Activated CD8-positive, alpha-beta T cell treated with anti-CD3 and anti-CD28 coated beads for 36 hours (primary cell): ENCODE measurements at regions not wholly inside any gene's neighbourhood (a gene's known extent, or its start where the extent isn't known, plus 50 kb on each side); places are given as distances from the start of the nearest gene placed in this dataset.
"Not testable (repeated sequence)": the region's sequence is repeated elsewhere in the genome, so short reads cannot be mapped to it uniquely, and the experiment has no call there.

Experiments
- ATAC-seq: fragments of 200-7000 bp; cut with Tn5 transposase; one replicate; pipeline ENCODE4 v1.10.0; 2021; ENCODE audit warnings: mild to moderate bottlenecking, moderate library complexity
- CTCF ChIA-PET: fragments of 350-600 bp; sonication (Branson Sonifier 250); formaldehyde crosslinking; loops from one replicate; lab custom pipeline; 2021; ENCODE audit warnings: antibody characterized with exemption; lab: Charles Lee
- POLR2A ChIA-PET: fragments of 350-600 bp; sonication (Branson Sonifier 250); formaldehyde crosslinking; loops from one replicate; lab custom pipeline; 2021; ENCODE audit warnings: antibody characterized with exemption; lab: Charles Lee
- DNase-seq: peaks from one replicate; pipeline ENCODE4 v3.0.0-alpha.2; 2020
- H3K27ac Mint-ChIP-seq: one replicate; pipeline ENCODE4 v1.8.0; 2021; ENCODE audit warnings: mild to moderate bottlenecking, mixed read lengths
- H3K27me3 Mint-ChIP-seq: one replicate; pipeline ENCODE4 v1.8.0; 2021; ENCODE audit warnings: mixed read lengths
- H3K36me3 Mint-ChIP-seq: one replicate; pipeline ENCODE4 v1.8.0; 2021; ENCODE audit warnings: low read depth, mixed read lengths
- H3K4me1 Mint-ChIP-seq: one replicate; pipeline ENCODE4 v1.8.0; 2021; ENCODE audit warnings: low read depth, mixed read lengths
- H3K4me3 Mint-ChIP-seq: one replicate; pipeline ENCODE4 v1.8.0; 2021; ENCODE audit warnings: mild to moderate bottlenecking, moderate library complexity, mixed read lengths
- H3K9me3 Mint-ChIP-seq: one replicate; pipeline ENCODE4 v1.8.0; 2021; ENCODE audit warnings: mixed read lengths
- CTCF ChIP-seq: fragments of 200-600 bp; IDR thresholded peaks from one replicate; pipeline ENCODE4 v1.8.0; 2022; ENCODE audit warnings: antibody characterized with exemption, mild to moderate bottlenecking
- intact Hi-C: fragments of 100-400 bp; cut with micrococcal nuclease; formaldehyde crosslinking; loops from one replicate; pipeline ENCODE4 v1.10.0; 2022

- intact Hi-C loops, result loop anchor here (5.0 kb wide), 1 partner anchor 331 kb away; no protein-coding TSS in a partner anchor
- Mint-ChIP-seq H3K9me3 (no peaks in the 10 kb centered on the region), H3K27me3 (peaks cover 16% of the 10 kb centered on the region), H3K36me3 (no peaks in the 10 kb centered on the region), H3K4me1 (peaks cover 8% of the 10 kb centered on the region), H3K4me3 (no peak overlapping the region), H3K27ac (no peak overlapping the region)
- CTCF ChIA-PET, result no interaction called here
- TF ChIP-seq CTCF, result no peak
- ATAC-seq (peak; percentile 32), DNase-seq (no peak)
- POLR2A ChIA-PET, result no interaction called here
Measured at GRCh38 chr12:131311764-131312163, 358.1 kb downstream of the ADGRD1 start.

GRCh38 chr12:131312382-131312781 lies 358.7 kb downstream of the ADGRD1 start:
- CTCF ChIA-PET, H3K36me3 Mint-ChIP-seq, H3K4me3 Mint-ChIP-seq, POLR2A ChIA-PET, DNase-seq, H3K4me1 Mint-ChIP-seq, ATAC-seq, H3K27ac Mint-ChIP-seq, H3K9me3 Mint-ChIP-seq: not testable (repeated sequence)
- peaks cover 16% of the 10 kb centered on the region for H3K27me3 Mint-ChIP-seq
- intact Hi-C loops, result loop anchor here (5.0 kb wide), 1 partner anchor 330 kb away; no protein-coding TSS in a partner anchor

GRCh38 chr12:131312793-131313545 lies 359.3 kb downstream of the ADGRD1 start:
- ChIA-PET CTCF (no interaction called here), POLR2A (no interaction called here)
- DNase-seq, result no peak
- Mint-ChIP-seq H3K9me3 (peaks cover 3% of the 10 kb centered on the region), H3K27me3 (peaks cover 18% of the 10 kb centered on the region), H3K4me1 (peaks cover 8% of the 10 kb centered on the region), H3K27ac (no peak overlapping the region), H3K4me3 (no peak overlapping the region), H3K36me3 (no peaks in the 10 kb centered on the region)
- intact Hi-C loops, result loop anchor here (5.0 kb wide), 1 partner anchor 329 kb away; no protein-coding TSS in a partner anchor
- no peak for ATAC-seq
- no peak for TF ChIP-seq CTCF

- no peak for TF ChIP-seq CTCF
- peaks cover 8% of the 10 kb centered on the region for H3K4me1 Mint-ChIP-seq
- peaks cover 18% of the 10 kb centered on the region for H3K27me3 Mint-ChIP-seq
- no peak overlapping the region for H3K4me3 Mint-ChIP-seq
- ATAC-seq, result no peak
- H3K27ac Mint-ChIP-seq, result no peak overlapping the region
- H3K36me3 Mint-ChIP-seq, result no peaks in the 10 kb centered on the region
- H3K9me3 Mint-ChIP-seq, result peaks cover 4% of the 10 kb centered on the region
- CTCF ChIA-PET, result no interaction called here
- no peak for DNase-seq
- POLR2A ChIA-PET, result no interaction called here
- intact Hi-C loops, result loop anchor here (5.0 kb wide), 1 partner anchor 329 kb away; no protein-coding TSS in a partner anchor
Measured at GRCh38 chr12:131313635-131314034, 359.9 kb downstream of the ADGRD1 start.

GRCh38 chr12:131314524-131315090 lies 360.9 kb downstream of the ADGRD1 start:
- ChIA-PET CTCF (interaction anchor here (1.5 kb wide), 1 partner anchor 9 kb away, joined by 3 read pairs; no protein-coding TSS in a partner anchor), POLR2A (no interaction called here)
- Mint-ChIP-seq H3K36me3 (no peaks in the 10 kb centered on the region), H3K27me3 (peaks cover 16% of the 10 kb centered on the region), H3K9me3 (peaks cover 5% of the 10 kb centered on the region), H3K4me1 (peaks cover 8% of the 10 kb centered on the region), H3K27ac (no peak overlapping the region), H3K4me3 (no peak overlapping the region)
- DNase-seq, result no peak
- TF ChIP-seq CTCF, result no peak
- intact Hi-C loops, result loop anchor here (5.0 kb wide), 1 partner anchor 328 kb away; no protein-coding TSS in a partner anchor
- no peak for ATAC-seq
